BJ (cell line): ENCODE measurements at regions not wholly inside any gene's neighbourhood (a gene's known extent, or its start where the extent isn't known, plus 50 kb on each side); places are given as distances from the start of the nearest gene placed in this dataset.

Experiments used
- CTCF ChIA-PET: fragments of 350-600 bp; formaldehyde crosslinking; extraction: SDS; loops from one replicate; lab custom pipeline; 2021; ENCODE audit warnings: antibody characterized with exemption, inconsistent platforms; lab: Yijun Ruan, JAX
- POLR2A ChIA-PET: fragments of 300-600 bp; sonication (Branson Sonifier 250); formaldehyde crosslinking; extraction: SDS; loops from one replicate; lab custom pipeline; 2021; ENCODE audit warnings: antibody characterized with exemption; lab: Charles Lee
- DNase-seq: peaks from one replicate; pipeline ENCODE4 v3.0.0-alpha.2; 2011; ENCODE audit warnings: low read depth
- H3K27me3 ChIP-seq: 2 replicates; pipeline ENCODE4 v1.6.0; 2011; ENCODE audit warnings: low read length; ENCODE audit not compliant: control insufficient read depth, insufficient read depth
- H3K36me3 ChIP-seq: 2 replicates; pipeline ENCODE4 v1.5.1; 2011; ENCODE audit warnings: low read length; ENCODE audit not compliant: control insufficient read depth, insufficient read depth
- H3K4me3 ChIP-seq: 2 replicates; pipeline ENCODE4 v1.5.1; 2011; ENCODE audit warnings: low read depth, mild to moderate bottlenecking, control low read depth, low read length
- CTCF ChIP-seq: IDR thresholded peaks from 2 replicates; pipeline ENCODE4 v1.5.1; 2011; ENCODE audit warnings: low read depth, mild to moderate bottlenecking, control low read depth, inconsistent platforms, low read length, moderate library complexity; ENCODE audit not compliant: insufficient read depth

GRCh38 chr5:116896001-116896400 is 321.4 kb upstream of the SEMA6A start:
- no peaks in the 10 kb centered on the region for H3K36me3 ChIP-seq
- DNase-seq = no peak
- CTCF ChIA-PET = no interaction called here
- H3K4me3 ChIP-seq = no peak overlapping the region
- H3K27me3 ChIP-seq = no peaks in the 10 kb centered on the region
- no peak for TF ChIP-seq CTCF
- POLR2A ChIA-PET = no interaction called here

GRCh38 chr5:116892993-116893392 is 318.4 kb upstream of the SEMA6A start:
- no peak for DNase-seq
- POLR2A ChIA-PET = no interaction called here
- TF ChIP-seq CTCF = no peak
- Histone ChIP-seq H3K4me3 (no peak overlapping the region), H3K36me3 (no peaks in the 10 kb centered on the region), H3K27me3 (no peaks in the 10 kb centered on the region)
- CTCF ChIA-PET = no interaction called here

- no peaks in the 10 kb centered on the region for H3K27me3 ChIP-seq
- no peak for DNase-seq
- H3K36me3 ChIP-seq = no peaks in the 10 kb centered on the region
- POLR2A ChIA-PET = no interaction called here
- H3K4me3 ChIP-seq = no peak overlapping the region
- no peak for TF ChIP-seq CTCF
- CTCF ChIA-PET = no interaction called here
Measured at GRCh38 chr5:116887104-116887503, 312.5 kb upstream of the SEMA6A start.

GRCh38 chr5:116885825-116886224 is 311.2 kb upstream of the SEMA6A start:
- POLR2A ChIA-PET = no interaction called here
- CTCF ChIA-PET = no interaction called here
- Histone ChIP-seq H3K36me3 (no peaks in the 10 kb centered on the region), H3K4me3 (no peak overlapping the region), H3K27me3 (no peaks in the 10 kb centered on the region)
- TF ChIP-seq CTCF = no peak
- DNase-seq = no peak

- H3K36me3 ChIP-seq = no peaks in the 10 kb centered on the region
- ChIA-PET POLR2A (no interaction called here), CTCF (interaction anchor here (1.0 kb wide), 1 partner anchor 10 kb away, joined by 3 read pairs; no protein-coding TSS in a partner anchor)
- no peak overlapping the region for H3K4me3 ChIP-seq
- DNase-seq = no peak
- no peak for TF ChIP-seq CTCF
- H3K27me3 ChIP-seq = no peaks in the 10 kb centered on the region
Measured at GRCh38 chr5:116883875-116884274, 309.3 kb upstream of the SEMA6A start.
